ENCODE measurements at regions not wholly inside any gene's neighbourhood (a gene's known extent, or its start where the extent isn't known, plus 50 kb on each side); places are given as distances from the start of the nearest gene placed in this dataset.
"Not testable (repeated sequence)": the region's sequence is repeated elsewhere in the genome, so short reads cannot be mapped to it uniquely, and the experiment has no call there.

DNA sequence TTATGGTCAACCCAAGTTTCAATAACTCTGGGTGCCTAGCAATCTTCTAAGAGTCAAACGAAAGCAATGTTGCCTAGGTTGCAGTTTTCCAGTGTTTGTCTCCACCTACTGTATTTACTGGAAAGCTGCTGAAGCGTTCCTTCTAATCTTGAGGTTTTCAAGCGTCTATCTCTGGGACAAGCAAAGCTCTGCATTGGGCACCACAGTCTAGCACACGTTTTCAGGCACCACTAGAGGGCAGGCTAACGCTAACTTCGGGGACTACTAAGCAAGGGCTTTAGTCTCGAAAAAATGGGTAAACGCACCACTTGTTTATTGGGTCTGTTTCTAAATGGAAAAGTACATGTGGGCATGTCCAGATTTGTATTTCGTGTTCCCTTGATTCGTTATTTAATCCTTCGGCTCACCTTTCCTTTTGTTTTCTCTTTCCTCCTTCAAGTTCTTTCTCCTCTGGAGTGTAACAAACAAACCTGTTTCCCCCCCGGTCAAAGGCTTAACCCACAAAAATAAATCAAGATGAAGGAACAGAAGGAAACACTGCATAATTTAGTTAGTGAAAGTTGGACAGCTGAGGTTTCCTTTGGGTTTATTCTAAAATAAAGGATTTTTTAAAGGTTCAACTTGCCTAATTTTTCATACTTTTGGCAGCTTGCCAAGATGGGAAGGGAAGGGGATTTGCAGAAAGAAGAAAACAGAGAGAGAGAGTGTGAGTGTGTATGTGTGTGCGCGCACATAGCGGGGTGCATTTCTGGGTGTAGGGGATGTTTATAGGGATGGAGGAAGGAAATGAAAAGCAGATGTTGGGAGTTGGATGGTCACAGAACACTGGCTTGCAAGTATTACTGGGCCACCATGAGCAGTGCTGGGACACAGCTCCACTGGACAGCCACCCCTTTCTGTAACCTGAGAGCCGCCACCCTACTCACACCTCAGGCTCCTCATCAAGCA is 348.3 kb downstream of the GOLGA6L6 start:
- peak; percentile 81 for DNase-seq (ENCODE audit: low spot score)

DNA sequence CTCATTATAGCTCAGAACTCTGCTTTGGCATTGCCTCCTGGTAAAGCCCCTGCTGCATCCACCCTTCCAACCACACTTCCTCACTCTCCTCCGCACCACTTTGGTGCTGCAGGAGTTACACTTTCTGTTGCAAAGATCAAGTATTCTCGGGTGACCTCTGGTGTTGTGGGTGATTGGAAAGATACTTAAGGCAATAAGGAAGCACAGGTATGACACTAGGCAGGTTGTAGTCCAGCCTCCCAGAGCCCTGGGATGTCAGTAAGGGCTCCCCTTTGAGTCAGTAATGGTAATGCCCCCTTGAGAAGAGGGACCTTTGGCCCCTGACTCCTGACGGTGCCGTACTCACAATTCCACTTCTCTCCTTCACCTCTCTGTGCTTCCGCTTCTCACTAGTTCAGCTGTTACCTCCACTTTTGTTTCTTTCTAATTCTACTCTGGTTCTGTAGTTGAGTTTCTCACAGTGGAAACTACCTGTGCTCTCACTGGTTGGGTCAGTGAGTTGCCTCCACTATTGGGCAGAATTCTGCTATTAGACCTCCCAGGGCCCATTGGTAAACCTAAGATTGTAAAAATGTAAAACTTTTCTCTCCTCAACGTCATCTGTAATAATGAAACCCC is 350.0 kb downstream of the GOLGA6L6 start:
- not testable (repeated sequence) for DNase-seq (ENCODE audit: low spot score)

DNA sequence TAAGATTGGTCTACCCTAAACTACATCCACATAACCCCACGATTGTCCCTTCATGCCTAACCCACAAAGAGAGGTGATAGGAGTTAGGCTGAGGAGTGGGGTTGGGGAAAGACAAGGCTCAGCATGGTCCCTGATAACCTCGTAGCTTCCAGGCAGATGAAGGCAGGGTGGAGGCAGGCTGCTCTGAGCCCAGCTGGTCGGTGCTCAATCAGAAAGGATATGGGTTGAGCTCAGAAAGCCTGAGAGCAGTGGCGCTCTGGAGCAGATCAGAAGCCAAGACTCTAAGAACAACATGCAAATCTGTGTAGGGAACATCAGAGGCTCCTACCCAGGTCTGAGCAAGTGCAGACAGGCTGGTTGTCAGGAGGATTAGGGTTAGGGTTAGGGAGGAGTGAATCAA is 353.0 kb downstream of the GOLGA6L6 start:
- not testable (repeated sequence) for DNase-seq (ENCODE audit: low spot score)

DNA sequence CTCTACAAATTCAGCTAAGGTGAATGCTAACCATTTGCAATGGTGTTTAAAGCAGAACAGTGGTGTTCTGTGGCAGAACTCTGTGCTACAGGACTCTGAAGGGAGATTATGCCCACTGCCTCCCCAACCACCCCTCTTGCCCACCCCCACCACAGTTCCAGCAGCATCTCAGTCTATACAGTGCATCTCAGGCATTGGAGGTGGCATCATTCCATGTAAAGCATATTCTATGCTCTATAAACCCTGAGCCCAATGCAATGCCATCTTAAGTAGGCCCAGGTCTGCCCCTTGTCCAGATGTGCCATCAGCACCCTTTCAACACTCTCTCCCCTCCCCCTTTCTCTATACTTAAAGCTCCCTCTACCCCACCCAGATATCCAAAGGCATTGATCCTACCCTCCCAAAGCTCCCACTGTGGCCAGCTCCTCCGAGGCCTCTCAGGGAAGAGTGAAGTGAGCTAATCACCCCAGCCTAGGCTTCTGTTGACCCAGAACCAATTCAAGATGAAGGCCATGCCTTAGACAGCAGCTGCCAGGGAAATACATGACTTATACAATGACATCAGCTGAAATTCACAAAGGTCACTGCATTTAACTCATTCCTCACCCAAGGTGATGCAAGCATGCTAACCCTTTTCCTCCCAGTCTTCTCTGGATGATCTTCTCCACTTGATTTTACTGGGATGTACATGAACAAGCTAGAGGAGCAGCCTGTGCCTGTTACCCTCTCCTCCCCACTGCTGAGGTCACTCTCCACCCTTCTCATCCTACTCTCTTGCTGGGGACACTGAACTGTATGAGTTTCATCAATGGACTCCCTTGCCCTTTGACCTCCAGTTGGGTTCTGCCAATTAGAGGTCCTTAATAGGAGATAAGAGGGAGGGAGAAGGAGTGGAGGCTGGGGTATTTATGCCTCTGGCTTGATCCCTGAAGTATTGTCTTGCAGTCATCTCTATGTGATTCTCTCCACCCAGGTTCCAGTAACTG is 353.9 kb downstream of the GOLGA6L6 start:
- DNase-seq (ENCODE audit: low spot score) = not testable (repeated sequence)

DNA sequence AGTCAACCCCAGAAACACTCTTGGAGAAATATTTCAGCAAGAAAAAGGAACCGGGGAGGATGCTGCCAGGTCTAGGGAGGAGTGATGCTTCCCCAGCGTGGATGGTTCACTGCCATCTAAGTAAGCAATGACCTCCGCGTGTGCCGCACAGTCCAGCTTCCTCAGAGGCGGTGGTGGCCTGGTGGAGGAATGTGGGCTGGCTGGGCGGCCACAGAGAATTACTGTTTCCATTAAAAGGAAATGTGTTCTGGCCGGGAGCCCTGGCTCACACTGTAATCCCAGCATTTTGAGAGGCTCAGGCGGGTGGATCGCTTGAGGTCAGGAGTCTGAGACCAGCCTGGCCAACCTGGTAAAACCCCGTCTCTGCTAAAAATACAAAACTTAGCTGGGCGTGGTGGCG is 356.7 kb downstream of the GOLGA6L6 start:
- not testable (repeated sequence) for DNase-seq (ENCODE audit: low spot score)

DNA sequence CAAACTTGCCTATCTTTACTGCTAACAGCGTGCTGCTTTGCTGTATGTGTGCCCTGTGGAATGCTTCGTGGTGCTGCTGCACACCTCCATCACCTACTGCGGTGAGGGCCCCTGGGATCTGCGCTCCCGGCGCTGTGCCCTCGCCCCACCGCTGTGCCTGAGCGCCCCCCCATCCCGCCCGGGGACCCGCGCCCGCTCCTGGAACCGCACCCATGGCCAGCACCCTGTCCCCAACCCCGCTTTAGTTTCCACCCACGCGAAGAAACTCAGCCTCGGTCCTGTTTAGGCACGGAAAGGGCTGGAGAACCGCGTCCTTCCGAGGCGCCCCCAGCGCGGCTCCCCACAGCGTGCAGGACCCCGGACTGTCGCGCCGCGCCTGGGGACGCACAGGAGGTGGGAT is 373.4 kb downstream of the GOLGA6L6 start:
- DNase-seq (ENCODE audit: low spot score) = not testable (repeated sequence)

DNA sequence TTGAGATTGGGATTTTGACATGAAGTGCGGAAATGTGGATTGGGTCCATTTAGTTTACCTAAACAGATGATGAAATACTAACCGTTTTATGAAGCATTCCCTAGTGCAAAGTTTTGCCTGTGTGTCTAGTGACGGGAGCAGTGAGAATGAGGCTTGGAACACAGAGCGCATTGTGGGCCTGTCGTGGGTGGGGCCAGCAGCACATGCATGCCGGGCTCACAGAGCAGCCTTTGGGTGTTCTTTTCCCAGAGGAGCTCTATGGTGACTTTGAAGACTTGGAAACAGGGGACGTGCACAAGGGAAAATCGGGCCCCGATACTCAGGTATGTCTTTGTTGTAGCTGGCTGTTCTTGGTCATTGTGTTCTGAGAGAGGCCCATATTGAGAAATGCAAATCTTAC is 388.1 kb downstream of the GOLGA6L6 start:
- DNase-seq (ENCODE audit: low spot score) = not testable (repeated sequence)

DNA sequence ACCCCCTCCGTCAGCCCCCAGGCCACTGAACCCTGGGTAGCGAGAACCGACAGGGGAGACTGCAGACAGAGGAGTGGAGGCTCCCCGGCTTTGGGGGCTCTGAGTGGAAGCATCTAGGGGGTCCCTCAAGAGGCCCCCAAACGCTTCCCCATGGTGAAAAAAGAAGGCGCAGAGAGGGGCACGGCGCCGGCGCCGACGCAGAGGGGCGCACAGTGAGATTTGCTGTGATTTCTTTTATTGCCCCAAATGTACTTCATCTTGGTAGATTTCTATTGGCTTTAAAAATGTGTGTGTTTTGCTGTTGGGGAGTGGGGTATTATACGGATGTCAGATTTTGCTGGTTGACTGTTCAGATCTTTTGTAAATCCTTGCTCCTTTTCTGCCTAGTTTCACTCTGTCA is 392.9 kb downstream of the GOLGA6L6 start:
- not testable (repeated sequence) for DNase-seq (ENCODE audit: low spot score)

DNA sequence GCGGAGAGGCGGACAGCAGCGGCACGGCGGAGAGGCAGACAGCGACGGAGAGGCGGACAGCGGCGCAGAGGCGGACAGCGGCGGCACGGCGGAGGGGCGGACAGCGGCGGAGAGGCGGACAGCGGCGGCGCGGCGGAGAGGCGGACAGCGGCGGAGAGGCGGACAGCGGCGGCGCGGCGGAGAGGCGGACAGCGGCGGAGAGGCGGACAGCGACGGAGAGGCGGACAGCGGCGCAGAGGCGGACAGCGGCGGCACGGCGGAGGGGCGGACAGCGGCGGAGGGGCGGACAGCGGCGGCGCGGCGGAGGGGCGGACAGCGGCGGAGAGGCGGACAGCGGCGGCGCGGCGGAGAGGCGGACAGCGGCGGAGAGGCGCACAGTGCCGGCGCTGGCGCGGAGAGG is 393.6 kb downstream of the GOLGA6L6 start:
- not testable (repeated sequence) for DNase-seq (ENCODE audit: low spot score)

DNA sequence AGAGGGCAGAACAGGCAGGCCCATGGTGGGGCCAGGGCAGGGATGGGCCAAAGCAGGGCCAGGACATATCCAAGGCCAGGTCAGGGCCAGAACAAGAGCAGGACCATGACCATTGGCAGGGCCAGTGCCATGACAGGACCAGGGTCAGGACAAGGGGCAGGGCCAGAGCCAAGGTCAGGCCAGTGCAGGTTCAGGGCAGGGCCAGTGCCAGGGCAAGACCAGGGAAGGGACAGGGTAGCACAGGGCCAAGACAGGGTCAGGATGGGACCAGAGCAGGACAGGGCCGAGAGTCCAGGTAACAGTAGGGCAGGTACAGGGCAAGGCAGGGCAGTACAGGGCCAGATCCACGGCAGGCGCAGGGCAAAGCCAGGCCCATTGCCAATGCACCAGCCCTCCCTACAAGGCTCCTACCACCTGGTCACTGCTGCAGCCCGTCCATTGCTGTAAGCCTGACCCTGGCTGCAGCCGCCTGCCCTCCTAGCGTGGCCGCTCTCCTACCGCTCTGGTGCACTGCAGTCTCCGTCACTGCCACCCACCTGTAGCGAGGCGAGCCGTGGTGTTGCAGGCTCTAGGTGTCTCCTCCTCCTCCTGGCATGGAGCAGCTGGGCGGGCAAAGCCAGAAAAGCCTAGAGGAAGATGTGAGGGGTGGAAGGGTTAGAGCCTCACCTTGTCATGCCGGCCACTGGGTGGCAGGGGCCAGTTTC is 397.1 kb downstream of the GOLGA6L6 start:
- not testable (repeated sequence) for DNase-seq (ENCODE audit: low spot score)

DNA sequence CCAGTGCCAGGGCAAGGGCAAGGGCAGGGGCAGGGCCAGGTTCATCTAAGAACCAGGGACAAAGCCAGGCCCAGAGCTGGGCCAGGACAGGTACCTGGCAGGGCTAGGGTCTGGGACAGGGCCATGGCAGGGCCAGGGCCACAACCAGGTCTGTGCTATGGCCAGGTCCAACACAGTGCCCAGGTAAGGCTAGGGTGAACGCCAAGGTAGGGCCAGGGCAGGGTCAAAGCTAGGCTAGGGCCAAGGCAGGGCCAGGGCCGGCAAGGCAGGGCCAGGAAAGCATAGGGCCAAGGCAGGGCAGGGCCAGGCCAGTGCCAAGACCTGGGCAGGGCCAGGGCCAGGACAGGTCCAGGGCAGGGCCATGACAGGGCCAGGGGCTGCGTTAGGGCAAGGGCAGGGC is 398.7 kb downstream of the GOLGA6L6 start:
- DNase-seq (ENCODE audit: low spot score) = not testable (repeated sequence)

DNA sequence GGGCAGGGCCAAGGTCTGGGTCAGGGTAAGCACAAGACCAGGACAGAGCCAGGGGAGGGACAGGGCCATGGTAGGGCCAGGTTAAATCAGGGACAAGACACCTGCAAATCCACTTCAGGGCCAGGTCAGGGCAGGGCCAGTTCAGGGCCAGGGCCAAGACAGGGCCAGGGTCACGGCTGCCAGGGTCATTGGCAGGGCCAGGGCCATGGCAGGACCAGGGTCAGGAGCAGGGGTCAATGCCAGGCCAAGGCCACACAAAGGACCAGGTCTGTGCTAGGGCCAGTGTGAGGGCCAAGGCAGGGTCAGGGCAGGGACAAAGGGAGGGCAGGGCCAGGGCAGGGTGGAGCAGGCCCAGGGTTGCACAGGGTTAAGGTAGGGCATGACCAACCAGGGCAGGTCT is 399.2 kb downstream of the GOLGA6L6 start:
- DNase-seq (ENCODE audit: low spot score) = not testable (repeated sequence)

DNA sequence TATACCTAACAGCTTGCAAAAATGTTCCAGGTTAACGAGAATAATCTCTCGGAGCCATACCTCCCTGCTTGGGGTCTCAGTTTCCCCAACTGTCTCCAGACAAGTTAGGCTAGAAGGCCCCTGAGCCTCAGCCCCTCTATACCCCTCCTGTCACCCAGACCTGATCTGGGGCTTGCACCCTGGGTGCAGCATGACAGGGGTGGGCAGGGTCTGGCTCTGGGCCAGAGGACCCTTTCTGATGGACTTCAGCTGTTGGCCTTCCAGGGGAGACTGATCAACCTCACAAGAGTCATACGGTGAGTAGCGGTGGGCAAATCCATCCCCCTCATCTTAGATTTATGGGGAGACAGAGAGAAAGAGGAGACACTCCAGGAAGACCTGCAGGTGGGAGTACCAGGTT is 416.9 kb downstream of the GOLGA6L6 start:
- not testable (repeated sequence) for DNase-seq (ENCODE audit: low spot score)

DNA sequence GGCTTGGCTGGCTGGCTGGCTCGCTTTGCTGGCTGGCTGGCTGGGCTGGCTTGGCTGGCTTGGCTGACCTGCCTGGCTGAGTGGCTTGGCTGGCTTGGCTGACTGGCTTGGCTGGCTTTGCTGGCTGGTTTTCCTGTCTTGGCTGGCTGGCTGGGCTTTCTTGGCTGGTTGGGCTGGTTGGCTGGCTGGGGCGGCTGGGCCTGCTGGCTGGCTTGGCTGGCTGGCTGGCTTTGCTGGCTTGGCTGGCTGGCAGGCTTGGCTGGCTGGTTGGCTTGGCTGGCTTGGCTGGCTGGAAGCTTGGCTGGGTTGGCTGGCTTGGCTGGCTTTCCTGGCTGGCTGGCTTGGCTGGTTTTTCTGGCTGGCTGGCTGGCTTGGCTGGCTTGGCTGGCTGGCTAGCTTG is 435.6 kb downstream of the GOLGA6L6 start:
- DNase-seq (ENCODE audit: low spot score) = peak; percentile 24

DNA sequence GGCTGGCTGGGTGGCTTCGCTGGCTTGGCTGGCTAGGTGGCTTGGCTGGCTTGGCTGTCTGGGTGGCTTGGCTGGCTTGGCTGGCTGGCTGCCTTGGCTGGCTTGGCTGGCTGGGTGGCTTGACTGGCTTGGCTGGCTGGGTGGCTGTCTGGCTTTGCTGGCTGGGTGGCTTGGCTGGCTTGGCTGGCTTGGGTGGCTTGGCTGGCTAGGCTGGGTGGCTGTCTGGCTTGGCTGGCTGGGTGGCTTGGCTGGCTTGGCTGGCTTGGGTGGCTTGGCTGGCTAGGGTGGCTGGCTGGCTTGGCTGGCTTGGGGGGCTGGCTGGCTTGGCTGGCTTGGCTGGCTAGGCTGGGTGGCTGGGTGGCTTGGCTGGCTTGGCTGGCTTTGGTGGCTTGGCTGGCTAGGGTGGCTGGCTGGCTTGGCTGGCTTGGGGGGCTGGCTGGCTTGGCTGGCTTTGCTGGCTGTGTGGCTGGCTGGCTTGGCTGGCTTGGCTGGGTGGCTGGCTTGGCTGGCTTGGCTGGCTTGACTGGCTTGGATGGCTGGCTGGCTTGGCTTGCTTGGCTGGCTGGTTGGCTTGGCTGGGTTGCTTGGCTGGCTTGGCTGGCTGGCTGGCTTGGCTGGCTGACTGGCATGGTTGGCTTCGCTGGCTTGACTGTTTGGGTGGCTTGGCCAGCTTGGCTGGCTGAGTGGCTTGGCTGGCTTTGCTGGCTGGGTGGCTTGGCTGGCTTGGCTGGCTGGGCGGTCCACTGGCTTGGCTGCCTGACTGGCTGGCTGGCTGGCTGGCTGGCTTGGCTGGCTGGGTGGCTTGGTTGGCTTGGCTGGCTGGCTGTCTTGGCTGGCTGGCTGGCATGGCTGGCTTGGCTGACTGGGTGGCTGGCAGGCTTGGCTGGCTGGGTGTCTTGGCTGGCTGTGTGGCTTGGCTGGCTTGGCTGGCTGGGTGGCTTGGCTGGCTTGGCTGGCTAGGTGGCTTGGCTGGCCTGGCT is 436.3 kb downstream of the GOLGA6L6 start:
- not testable (repeated sequence) for DNase-seq (ENCODE audit: low spot score)

DNA sequence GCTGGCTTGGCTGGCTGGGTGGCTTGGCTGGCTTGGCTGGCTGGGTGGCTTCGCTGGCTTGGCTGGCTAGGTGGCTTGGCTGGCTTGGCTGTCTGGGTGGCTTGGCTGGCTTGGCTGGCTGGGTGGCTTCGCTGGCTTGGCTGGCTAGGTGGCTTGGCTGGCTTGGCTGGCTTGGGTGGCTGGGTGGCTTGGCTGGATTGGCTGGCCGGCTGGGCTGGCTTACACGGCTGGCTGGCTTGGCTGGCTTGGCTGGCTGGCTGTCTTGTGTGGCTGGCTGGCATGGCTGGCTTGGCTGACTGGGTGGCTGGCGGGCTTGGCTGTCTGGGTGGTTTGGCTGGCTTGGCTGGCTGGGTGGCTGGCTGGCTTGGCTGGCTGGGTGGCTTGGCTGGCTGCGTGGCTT is 437.0 kb downstream of the GOLGA6L6 start:
- DNase-seq (ENCODE audit: low spot score) = not testable (repeated sequence)

DNA sequence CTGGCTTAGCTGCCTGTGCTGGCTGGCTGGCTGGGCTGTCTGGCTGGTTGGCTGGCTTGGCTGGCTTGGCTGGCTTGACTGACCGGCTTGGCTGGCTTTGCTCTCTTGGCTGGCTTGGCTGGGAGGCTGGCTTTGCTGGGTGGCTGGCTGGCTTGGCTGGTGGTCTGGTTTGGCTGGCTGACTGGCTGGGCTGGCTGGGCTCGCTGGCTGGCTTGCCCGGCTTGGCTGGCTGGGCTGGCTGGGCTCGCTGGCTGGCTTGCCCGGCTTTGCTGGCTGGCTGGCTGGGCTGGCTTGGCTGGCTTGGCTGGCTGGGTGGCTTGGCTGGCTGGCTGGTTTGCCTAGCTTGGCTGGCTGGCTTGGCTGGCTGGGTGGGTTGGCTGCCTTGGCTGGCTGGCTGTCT is 438.7 kb downstream of the GOLGA6L6 start:
- DNase-seq (ENCODE audit: low spot score) = peak; percentile 0

DNA sequence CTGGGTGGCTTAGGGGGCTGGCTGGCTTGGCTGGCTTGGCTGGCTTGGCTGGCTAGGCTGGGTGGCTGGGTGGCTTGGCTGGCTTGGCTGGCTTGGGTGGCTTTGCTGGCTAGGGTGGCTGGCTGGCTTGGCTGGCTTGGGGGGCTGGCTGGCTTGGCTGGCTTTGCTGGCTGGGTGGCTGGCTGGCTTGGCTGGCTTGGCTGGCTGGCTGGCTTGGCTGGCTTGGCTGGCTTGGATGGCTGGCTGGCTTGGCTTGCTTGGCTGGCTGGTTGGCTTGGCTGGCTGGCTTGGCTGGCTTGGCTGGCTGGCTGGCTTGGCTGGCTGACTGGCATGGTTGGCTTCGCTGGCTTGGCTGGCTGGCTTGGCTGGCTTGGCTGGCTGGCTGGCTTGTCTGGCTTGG is 439.4 kb downstream of the GOLGA6L6 start:
- not testable (repeated sequence) for DNase-seq (ENCODE audit: low spot score)

DNA sequence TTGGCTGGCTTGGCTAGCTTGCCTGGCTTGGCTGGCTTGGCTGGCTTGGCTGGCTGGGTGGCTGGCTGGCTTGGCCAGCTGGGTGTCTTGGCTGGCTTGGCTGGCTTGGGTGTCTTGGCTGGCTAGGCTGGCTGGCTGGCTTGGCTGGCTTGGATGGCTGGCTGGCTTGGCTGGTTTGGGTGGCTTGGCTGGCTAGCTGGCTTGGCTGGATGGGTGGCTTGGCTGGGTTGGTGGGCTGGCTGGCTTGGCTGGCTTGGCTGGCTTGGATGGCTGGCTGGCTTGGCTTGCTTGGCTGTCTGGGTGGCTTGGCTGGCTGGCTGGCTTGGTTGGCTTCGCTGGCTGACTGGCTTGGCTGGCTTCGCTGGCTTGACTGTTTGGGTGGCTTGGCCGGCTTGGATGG is 440.3 kb downstream of the GOLGA6L6 start:
- not testable (repeated sequence) for DNase-seq (ENCODE audit: low spot score)

Data from HT-29 (cell line).